OCI-M2 (cell line): ENCODE measurements at regions not wholly inside any gene's neighbourhood (a gene's known extent, or its start where the extent isn't known, plus 50 kb on each side); places are given as distances from the start of the nearest gene placed in this dataset.
"Not testable (repeated sequence)": the region's sequence is repeated elsewhere in the genome, so short reads cannot be mapped to it uniquely, and the experiment has no call there.

Experiments used
- DNase-seq: peaks from one replicate; lab custom pipeline; 2025; ENCODE audit not compliant: unreplicated experiment; lab: John Stamatoyannopoulos, UW

DNA sequence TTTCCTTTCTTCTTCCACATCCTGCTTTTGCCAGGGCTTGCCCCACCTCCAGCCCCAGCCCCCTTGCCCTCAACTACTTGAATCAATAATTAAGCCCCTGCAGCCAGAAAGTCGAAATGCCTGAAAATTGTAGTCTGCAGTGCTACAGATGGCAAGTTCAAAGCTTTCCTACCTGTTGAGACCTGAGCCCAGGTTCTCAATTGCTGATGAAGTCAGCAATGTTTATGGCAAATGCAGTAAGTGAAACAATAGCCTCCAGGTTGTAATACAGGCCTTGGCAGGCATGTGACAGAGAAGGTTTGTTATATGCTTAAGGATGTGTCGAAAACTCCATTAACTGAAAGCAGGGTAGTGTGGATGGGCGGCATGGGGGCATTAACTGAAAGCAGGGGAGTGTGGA lies 181.1 kb upstream of the SESN3 start:
- DNase-seq, result no peak

DNA sequence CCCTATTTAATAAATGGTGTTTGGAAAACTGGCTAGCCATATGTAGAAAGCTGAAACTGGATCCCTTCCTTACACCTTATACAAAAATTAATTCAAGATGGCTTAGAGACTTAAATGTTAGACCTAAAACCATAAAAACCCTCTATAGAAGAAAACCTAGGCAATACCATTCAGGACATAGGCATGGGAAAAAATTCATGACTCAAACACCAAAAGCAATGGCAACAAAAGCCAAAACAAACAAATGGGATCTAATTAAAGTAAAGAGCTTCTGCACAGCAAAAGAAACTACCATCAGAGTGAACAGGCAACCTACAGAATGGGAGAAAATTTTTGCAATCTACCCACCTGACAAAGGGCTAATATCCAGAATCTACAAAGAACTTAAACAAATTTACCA lies 179.7 kb upstream of the SESN3 start:
- not testable (repeated sequence) for DNase-seq

DNA sequence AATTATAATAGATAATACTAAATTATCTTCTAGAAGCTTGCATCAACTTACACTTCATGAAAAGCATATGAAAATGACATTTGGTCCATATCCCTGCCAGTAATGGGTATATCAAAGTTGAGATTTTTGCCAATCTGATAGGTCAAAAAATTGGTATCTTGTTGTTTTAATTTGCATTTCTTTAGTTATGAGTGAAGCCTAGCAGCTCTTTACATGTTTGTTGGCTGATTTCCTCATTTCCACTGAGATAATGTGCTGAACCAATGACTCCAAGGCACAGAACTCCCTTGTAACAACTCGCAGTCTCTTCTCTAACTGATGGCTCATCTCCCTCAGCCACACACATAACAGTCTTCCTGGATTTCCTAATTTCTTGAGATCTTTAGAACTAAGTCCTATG lies 175.3 kb upstream of the SESN3 start:
- DNase-seq, result no peak

DNA sequence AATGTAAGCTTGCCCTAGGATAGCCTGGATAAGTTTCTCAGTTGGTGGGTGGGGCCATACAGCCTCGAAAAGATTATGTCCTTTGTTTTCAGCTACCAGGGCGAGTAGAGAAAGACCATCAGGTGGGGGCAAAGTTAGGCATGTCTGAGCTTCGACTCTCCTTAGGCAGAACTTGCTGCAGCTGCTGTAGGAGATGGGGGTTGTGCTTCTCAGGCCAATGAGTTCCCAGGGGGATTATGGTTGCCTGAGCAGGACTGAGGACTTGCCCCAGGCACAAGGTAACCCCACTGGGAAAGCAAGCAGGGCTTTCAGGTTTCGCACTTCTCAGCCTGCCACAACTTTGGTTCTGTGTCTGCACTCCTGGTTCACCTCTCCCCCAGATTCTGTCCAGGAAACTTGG lies 173.4 kb upstream of the SESN3 start:
- no peak for DNase-seq

DNA sequence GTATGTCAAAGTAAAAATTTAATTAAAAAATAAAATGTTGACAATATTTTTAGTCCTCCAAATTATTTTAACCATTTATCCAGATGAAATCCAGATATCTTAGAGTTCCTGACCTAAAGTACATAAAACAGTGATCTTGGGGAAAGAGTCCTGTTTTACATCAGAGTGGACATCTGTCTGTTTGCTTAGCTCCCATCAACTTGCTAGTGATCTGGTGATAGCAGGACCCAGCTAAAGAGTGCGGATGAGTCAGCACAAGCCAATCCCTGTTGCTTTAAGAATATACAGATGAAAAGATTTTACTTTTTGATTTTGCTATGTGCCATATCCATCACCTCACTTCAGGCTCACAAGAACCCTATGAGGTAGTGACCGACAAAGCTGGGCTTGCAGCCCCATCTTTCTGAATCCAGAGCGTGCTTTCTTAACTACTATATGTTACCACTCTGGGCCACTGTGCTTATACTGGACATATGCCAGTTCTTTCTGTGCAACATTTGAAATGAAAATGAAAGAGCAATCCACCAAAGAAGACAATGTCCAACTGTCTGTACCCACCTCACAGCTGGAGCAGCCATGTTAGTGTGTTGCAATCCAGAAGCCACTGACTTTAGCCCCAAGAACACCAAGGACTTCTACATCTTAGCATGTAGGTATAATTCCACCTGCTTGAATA lies 167.6 kb upstream of the SESN3 start:
- no peak for DNase-seq

DNA sequence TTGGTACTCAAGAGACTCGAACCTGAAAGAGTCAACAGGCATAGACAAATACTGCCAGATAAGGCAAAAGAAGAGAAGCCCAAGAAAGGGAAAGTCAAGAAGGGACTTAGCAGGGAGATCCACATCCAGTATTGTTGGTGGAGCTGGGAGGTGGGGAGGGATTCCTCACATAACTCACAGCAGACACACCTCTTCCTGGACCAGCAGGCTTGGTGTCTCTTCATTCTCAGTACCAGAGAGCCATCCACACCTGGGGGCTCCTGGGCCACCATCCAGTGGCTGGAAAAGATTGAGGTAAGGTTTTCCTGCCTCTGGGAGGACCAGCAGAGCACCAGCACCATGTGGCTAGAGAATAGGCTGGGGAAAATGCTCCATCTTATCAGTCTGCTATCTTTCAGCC lies 161.6 kb upstream of the SESN3 start:
- no peak for DNase-seq

DNA sequence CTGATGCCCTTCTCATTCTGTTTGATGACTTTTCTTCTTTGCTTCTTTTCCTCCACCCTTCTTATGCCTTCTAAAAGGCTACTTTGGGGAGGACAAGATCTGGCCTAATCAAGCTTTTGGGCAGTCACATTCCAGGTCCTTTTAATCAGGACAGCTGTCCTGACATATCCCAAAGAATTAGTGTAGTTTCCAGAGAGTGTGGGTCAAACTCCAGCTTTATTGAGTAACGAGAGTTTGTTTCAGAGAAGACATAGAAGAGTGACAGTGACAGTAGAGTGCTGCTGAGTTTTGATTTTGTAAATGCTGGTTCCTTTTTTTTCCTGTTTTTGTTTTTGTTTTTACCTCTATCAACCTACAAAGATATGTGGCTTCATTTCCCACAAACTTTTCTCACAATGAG lies 158.4 kb upstream of the SESN3 start:
- no peak for DNase-seq

DNA sequence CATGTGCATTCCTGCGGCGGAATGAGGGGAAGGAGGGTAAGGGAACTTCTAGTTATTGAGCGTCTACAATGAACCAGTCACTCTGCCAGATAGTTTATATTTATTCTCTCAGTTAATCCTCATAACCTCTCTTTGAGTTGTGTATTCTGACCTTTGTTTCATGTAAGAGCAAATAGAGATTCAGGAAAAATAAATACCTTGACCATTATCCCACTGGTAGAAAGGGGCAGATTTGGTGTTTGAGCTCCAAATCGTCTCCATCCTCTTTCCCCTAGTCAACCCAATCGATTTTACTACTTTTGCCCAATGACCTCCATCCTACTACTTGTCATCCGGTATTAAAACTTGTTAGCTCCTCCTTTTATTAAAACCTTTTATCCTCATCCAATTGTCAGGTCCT lies 157.1 kb upstream of the SESN3 start:
- DNase-seq, result no peak

DNA sequence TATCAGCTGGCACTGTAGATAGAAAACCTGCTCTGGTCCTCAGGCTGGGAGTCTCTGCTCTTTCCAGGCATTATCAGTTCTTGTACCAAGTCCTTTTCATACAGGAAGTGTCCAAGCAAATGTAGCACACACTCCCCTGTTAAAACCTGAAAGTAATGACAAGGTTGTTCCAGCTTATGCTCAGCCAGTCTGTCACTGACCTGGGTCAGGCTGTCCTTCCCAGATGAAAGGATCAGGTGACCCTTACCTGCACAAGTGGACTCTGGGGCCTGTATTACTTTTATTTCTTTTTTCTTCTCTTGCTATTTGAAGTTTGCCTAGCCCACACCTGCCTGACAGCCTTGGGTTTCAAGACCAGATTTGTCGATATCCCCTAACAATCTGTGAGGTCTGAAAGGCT lies 156.3 kb upstream of the SESN3 start:
- no peak for DNase-seq

DNA sequence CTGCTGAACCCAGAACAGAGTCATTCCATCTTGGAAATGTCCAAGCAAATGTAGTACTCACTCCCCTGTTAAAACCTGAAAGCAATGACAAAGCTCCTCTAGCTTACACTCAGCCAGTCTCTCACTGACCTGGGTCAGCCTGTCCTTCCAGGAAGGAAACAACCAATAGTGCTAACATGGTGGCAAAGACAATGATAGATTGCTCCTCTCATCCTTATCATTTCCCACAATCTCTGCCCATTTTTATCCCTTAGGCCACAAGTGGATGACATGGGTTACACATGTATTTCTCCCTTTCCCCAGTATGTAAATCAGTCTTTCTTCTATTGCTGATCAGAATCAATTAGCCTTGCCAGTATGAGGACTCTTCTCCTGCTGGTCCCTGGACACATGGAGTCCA lies 154.6 kb upstream of the SESN3 start:
- no peak for DNase-seq

DNA sequence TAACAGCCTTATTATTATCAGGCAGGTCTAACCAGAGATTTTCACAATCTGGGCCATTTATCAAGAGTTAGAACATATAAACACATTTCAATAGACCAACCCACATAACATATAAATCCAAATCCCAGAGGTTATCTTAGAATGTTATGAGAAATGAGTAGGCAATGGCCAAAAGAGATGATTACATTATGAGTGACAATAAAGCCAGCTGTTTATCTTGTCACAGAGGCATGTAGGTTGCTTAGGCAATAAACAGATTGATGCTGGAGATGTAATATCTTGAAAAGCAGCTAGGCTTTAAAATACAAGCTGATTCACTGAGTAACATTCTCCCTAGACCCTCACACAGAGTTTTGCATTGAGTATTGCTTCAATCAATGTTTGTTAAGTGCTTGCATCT lies 148.5 kb upstream of the SESN3 start:
- DNase-seq, result no peak

DNA sequence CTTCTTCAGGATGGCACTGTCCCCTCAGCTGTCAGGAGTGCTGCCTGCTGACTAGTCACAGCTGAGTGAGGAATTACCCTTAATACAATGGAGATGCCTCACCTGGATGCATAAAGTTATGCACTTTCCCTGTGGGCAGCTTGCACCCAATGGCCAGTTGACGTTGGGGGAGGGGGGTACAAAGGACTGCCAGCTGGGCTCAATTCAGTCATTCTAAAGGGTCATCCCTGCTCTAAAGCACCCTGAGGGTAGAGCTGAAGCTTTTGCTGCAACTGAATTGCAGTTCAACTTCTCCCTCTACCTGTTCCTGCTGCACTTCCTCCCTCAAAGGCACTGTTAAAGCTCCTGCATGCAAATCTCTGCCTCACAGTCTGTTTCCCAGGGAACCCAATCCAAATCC lies 147.8 kb upstream of the SESN3 start:
- no peak for DNase-seq

DNA sequence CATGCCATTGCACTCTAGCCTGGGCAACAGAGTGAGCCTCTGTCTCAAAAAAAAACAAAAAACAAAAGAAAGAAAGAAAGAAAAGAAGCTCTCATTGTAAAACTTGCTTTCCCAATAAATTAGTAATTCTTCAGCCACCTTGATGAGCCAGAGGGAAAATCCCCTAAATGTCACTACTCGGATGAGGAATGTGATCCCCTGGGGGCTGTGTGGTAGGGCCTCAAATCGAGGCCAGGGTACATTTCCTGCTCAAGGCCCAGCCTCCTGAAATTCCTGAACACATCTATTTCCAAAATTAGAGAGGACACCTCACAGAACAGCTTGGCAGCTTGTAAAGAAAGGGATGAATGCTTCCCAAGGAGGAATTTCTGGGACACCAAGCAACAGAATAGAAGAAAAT lies 147.1 kb upstream of the SESN3 start:
- no peak for DNase-seq

DNA sequence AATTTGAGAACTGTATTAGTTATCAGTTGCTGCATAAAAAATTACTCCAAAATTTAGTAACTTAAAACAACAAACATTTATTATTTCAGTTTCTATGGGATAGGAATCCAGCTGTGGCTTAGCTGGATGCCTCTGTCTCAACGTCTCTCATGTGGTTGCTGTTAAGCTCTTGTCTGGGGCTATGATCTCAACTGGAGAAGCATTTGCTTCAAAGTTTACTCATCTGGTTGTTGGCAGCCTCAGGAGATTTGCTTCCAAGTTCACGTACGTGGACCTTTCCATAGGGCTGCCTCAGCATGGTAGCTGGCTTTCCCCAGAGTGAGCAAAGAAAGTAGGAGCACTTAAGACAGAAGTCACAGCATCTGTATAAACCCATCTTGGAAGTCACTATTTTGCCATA lies 144.9 kb upstream of the SESN3 start:
- DNase-seq, result no peak

DNA sequence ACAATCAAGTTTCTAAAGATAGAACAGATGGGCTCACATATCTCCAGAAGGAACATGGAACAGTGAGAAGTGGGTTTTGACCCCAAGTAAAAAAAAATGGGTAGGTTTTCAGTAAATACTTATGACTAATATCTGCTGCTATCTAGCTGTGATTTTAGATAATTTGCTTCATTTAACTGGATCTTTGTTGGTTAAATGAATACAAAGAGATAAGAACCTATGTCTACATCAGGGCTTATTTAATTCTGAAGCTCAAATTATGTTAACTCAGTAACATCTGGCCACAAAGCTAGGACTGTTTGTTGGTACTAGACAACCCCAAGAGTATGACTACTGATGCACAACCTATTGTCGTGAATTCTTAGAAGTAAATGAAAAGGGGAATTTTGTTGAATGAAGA lies 144.4 kb upstream of the SESN3 start:
- no peak for DNase-seq

DNA sequence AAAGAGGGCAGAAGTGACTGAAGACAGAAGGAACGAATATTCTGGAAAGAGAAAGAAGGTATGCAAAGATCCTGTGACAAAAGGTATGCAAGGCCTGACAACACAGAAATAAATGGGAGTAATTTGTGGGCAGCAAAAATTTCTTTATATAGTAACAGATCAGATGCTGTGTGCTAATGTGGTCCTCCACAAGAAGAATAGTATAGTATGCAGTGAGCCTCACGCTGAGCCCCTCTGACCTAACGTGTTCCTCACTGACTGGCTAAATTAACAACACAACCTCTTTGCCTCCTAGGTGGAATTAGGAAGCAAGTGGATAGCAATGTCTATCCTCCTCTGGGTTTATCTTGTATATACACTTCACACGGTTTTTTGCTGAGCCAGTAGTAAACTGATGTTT lies 143.1 kb upstream of the SESN3 start:
- DNase-seq, result no peak

DNA sequence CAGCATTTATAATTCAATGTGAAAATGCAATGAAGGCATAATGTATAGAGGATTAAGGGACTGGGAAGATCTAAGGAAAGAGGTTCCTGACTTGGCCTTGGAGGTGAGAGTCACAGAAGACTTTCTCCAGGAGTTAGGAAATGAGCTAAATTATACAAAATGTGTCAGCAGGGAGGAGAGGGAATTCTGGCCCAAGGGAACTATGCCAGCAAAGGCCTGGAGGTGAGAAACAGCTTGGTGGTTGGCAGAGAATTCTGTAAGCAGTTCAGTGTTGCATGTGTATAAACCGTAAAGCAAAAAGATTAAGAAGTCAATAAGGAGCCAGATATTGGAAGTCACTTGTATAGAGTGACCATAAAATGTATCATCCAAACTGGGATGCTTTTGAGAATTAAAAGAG lies 142.2 kb upstream of the SESN3 start:
- DNase-seq, result no peak

DNA sequence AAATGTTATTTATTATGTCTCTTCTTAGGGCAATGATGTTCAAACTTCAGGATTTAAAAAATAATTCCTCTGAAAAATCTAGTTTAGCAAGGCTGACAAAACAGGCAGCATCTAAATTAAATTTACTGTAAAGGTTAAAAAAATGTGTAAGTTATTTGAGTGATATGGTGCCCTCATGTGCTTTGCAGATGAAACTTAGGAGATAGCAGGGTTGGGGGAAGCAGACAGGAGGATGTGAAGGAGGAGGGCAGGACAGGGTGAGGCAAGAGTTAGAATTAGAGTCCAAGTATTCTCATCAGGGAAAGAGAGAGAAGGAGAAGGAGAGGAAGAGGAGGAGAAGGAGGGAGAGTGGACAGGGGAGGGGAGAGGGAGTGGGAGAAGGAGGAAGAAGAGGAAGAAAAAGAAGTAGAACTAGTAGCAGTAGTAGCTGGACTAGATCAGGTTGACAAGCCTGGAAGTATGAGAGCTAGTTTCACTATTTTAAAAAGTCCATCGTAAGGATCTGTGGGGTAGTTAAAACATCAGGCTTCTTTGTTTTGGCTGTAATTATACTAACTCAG lies 141.2 kb upstream of the SESN3 start:
- DNase-seq, result no peak

DNA sequence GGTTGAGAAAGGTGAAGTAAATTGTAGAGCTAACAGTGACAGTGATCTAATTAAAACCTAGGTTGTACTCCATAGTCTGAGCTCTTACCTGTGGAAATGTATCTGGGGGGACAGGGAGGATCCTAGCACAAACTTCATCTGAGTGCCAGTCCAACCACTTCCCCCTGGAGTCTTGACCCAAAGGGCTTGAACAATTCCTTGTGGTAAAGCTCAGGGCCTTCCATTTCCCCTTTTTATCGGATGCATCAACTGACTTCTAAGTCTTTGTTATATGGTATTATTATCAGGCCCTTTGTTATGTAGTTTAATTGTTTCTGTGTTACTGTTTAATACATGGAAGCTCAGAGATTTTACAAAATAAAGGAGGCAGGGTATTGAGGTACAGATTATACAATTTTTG lies 140.2 kb upstream of the SESN3 start:
- no peak for DNase-seq

DNA sequence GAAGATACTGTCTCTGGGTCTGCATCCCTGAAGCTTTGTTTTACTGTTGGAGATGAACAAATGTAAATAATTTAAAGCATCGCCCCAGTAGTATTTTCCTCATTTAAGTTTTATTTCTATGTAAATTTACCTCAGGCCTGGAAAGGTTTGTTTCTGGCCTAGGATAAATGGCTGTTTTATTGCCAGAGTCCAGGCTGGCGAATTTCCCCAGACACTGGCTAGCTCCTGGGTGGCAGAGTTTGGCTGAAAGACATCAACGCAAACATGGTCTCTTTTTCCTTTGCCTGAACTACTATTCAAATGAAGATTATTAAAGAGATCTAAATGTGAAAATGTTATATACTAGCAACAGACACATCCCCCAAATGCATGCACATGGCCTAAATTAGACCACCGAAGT lies 136.7 kb upstream of the SESN3 start:
- no peak for DNase-seq

DNA sequence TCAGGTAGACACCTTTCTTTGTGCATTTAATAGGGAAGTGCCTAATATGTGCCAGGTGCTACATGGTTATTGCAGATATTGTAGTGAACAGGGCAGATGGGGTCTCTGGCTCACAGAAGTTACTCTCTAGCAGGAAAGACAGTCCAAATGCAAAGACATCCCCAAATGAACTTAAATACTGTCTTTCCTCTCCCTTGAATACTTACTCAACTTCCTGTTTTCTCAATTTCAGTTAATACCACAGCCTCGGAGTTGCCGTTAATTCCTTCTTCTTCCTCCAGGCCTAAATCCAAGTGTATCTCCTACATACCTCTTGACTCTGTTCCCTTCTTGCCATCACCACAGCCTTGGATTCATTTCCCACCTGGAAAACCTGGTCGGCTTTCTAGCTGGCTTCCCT lies 134.3 kb upstream of the SESN3 start:
- no peak for DNase-seq

DNA sequence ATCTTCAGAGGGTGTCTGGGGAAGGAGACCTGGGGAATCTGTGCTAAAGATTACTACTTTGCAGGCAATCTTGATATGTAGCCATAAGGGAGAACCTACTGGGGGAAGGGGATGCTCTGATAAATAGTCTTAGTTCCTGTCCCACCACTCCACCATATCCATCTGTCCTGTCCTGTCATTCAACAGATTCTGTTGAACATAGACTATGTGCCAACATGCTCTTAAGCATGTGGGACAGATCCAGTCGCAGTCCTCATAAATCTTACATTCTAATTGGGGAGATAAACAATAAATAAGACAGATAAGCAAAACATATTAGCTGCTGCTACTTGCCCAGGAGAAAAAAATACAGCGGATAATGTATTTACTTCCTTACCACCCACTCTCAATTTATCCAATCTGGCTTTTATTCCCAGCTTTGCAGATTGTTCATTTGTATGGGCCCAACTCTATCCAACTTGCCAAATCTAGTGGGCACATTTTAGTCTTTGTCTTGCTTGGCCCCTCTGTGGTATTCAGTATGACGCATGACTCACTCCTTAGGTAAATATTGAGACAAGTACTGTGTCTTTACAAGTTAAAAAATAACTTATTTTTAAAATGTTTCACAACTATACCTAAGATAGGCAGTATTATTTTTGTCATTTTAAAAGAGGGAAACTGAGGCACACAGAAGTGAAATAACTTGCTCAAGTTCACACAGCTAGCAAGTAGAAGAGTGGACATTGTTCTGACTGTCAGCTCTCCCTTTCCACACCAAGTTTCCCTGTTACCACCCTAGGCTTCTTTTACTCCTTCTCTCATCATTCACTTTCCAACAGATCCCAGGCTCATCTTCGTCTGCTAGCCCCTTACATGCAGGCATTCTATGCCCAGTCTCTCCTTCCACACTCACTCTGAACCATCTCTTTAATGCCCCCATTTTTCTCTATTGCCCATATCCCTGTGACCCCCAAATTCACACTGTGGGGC lies 133.6 kb upstream of the SESN3 start:
- no peak for DNase-seq
